GM12872 (cell line): ENCODE measurements at regions not wholly inside any gene's neighbourhood (a gene's known extent, or its start where the extent isn't known, plus 50 kb on each side); places are given as distances from the start of the nearest gene placed in this dataset.

Experiments used
- CTCF ChIP-seq: IDR thresholded peaks from 3 replicates; pipeline ENCODE4 v1.5.1; 2011; ENCODE audit warnings: low read depth, mild to moderate bottlenecking, low read length, moderate library complexity; ENCODE audit not compliant: insufficient read depth

GRCh38 chr12:111169456-111169855 lies 199.4 kb downstream of the PHETA1 start:
- no peak for TF ChIP-seq CTCF

DNA sequence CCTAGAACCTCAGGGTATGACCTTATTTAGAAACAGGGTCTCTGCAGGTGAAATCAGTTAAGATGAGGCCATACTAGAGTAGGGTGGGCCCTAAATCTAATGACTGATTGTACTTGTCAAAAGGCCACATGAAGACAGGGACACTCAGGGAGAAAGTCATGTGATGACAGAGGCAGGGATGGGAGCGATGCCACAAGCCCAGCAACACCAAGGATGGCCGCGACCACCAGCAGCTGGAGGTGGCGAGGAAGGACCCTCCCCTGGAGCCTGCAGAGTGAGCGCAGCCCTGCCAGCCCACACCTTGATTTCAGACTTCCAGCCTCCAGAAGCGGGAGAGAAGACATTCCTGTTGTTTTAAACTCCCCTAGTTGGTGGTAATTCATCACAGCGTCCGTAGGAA lies 199.9 kb downstream of the PHETA1 start:
- TF ChIP-seq CTCF = no peak

DNA sequence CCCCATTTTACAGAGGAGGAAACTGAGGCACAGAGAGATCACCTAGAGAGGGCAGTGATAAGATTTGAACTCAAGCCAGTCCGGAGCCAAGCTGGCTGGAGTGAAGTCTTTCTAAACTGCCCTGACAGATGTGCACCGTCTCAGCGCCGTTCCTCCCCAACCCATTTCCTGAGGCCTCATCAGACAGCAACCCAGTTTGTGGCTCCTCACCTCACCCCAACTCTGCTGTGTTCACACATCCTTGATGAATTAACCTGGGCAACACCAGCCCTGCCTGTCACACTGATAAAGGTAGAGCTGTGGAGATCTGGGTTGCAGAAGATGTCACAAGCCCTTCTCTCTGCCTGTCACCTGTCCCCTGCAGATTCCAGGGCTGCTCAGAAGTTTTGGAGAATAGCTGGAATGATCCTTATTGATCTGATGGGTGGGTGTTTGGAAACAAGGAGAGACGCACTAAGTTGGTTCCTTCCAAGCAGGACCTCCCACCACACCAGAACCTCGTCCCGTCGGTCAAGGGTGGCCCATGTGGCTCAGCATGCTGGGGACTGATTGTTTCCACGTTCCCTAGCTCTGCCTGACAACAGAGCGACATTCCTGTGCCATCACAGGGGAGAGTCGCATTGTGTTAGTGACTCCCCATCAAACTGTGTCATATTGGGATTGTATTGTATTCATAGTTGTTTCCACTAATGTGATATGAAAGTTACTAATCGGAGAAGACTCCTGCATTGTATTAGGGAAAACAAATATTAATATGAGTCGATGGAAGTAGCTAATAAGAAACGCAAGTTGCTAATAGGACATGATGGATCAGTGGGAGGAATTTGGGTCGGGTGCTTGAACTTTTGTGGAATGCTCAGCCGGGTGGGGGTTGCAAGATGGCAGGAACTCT lies 200.6 kb downstream of the PHETA1 start:
- no peak for TF ChIP-seq CTCF

DNA sequence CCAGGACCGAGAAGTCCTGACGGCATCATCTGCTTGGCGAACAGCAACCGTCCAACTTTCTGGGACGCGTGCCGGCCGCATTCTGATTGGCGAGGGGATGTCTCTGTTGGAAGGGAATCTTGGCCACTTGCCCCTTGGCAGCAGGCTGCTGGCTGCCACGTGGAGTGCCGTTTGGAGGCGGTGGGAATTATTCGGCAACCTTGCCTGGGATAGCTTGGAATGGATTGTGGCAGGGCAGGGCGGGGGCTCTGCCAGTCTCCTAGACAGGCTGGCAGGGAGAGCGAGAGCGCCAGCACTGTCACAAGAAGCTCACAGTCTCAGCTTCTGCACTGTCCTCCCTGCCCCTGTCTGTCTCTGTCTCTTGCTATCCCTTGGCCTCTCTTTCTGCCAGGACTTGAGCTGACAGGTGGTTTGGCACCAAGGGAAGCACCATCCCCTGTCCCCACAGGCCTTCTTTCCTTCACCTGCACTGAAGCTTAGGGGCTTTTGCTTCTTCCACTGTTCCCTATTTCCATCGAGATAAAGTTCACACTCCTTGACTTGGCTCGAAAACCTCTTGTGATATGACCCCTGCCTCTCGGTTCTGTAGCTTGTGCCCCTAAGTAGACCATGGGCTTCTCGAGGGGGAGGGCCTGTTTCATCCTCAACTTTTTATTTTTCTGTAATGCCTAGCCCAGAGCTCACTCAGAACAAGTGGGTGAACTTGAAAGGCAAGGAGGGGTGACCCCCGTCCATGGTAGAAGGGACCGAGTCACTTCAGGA lies 201.9 kb downstream of the PHETA1 start:
- TF ChIP-seq CTCF = no peak

DNA sequence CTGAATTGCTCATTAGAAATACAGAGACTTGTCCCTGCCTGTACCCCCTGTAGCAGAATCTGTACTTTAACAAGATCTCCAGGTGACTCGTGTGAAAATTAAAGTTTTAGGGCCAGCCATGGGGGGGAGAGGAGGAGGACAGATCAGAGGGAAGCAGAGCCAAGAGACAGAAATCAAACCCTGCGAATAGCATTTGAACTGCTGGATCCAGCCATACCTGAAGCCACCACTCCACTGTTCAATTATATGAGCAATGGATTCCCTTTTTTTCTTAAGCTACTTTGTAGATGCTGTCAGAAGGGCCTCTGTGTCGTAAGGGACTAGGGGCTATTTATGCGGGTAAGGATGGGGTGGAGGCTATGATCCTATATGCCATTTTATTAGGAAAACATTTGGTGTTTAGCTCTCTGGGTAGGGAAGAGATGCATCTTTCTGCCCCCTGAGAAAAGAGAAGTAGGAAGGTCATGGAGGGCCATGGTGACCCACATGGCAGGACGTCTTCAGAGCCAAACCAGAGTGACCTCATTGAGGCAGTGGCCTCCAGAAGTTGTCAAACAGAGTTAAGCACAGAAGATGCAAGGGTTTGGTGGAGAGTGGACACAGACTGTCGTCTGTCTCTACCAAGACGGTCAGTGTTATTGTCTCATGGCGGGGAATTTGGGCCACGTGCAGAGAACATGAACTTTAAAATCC lies 203.9 kb downstream of the PHETA1 start:
- TF ChIP-seq CTCF = no peak

GRCh38 chr12:111163422-111163821 lies 205.5 kb downstream of the PHETA1 start:
- TF ChIP-seq CTCF = no peak

- no peak for TF ChIP-seq CTCF
Measured at GRCh38 chr12:111161898-111162297, 207.0 kb downstream of the PHETA1 start.
